Body of pancreas (tissue), 4 donors: ENCODE measurements at regions not wholly inside any gene's neighbourhood (a gene's known extent, or its start where the extent isn't known, plus 50 kb on each side); places are given as distances from the start of the nearest gene placed in this dataset.
A peak's percentile ranks its signal among the peaks of the same experiment; 100 is the strongest.

ENCODE experiments used
- ATAC-seq: fragments of 150-250 bp; one replicate; pipeline ENCODE4 v1.9.1; 2016
- DNase-seq, 4 donors: peaks; one replicate each; pipeline ENCODE4 v3.0.0-alpha.2; 2019
- H3K27ac ChIP-seq, 4 donors: fragments of 200-600 bp; sonication (generic); 1 replicate in 3 of 4; 2 replicates in 1 of 4; pipeline versions ENCODE4 v1.5.1 to v1.6.1; 2016 to 2019; ENCODE audit warnings: mild to moderate bottlenecking in 1 of 4, mixed read lengths in 1 of 4, moderate library complexity in 1 of 4
- H3K27me3 ChIP-seq, 2 donors: fragments of 200-600 bp; sonication (generic); one replicate each; pipeline ENCODE4 v1.6.0; 2016; ENCODE audit warnings: mild to moderate bottlenecking in 1 of 2
- H3K36me3 ChIP-seq, 2 donors: fragments of 200-600 bp; sonication (generic); replicated peaks in 1 of 2; 2 replicates each; pipeline ENCODE4 v1.5.1; 2016; ENCODE audit warnings: low read depth in 2 of 2; ENCODE audit not compliant: insufficient read depth in 1 of 2
- H3K4me1 ChIP-seq: fragments of 200-600 bp; sonication (generic); one replicate; pipeline ENCODE4 v1.6.0; 2016
- H3K4me3 ChIP-seq, 2 donors: fragments of 200-600 bp; sonication (generic); 1 replicate in 1 of 2; 2 replicates in 1 of 2; pipeline ENCODE4 v1.5.1; 2016 to 2019
- H3K9me3 ChIP-seq, 3 donors: fragments of 200-600 bp; sonication (generic); 1 replicate in 2 of 3; 2 replicates in 1 of 3; pipeline ENCODE4 v1.5.1; 2016
- CTCF ChIP-seq, 7 experiments: fragments of 450-650 bp in 4 of 7; fragments of 200-600 bp in 3 of 7; sonication (generic) in 3 of 7; IDR thresholded peaks; one replicate each; pipeline ENCODE4 v1.5.1; 2016 to 2019; ENCODE audit warnings: antibody characterized with exemption in 7 of 7
- POLR2A ChIP-seq, 3 donors: fragments of 450-650 bp; IDR thresholded peaks; one replicate each; pipeline ENCODE4 v1.6.1; 2016; ENCODE audit warnings: antibody characterized with exemption in 3 of 3, mild to moderate bottlenecking in 2 of 3
- WGBS, 2 donors: methylation state at CpG; one replicate each; pipeline ENCODE4 v1.1.5; 2017; 5-methylcytosine and 5-hydroxymethylcytosine counted together
- intact Hi-C: fragments of 100-400 bp; cut with DNase I; formaldehyde crosslinking; loops from one replicate; pipeline ENCODE4 v1.15.1; 2023

GRCh38 chr13:53197424-53197823, 168.8 kb downstream of the OLFM4 start:
- Histone ChIP-seq H3K4me1 (peaks cover 13% of the 10 kb centered on the region), H3K27ac (no peak overlapping the region), H3K36me3 (no peaks in the 10 kb centered on the region), H3K27me3 (peaks cover 0 to 9% of the 10 kb centered on the region in 2 donors), H3K9me3 (no peaks in the 10 kb centered on the region), H3K4me3 (no peak overlapping the region)
- WGBS, 2 donors = 44 to 45% methylated on average over 1 of the region's 1 CpG
- TF ChIP-seq CTCF (IDR thresholded peaks at IDR 0.05) = no peak
- DNase-seq (no peak), ATAC-seq (no peak)
- intact Hi-C loops = loop anchor here (10.0 kb wide), 1 partner anchor 353 kb away; the partner anchor contains the start of gene PCDH8

- no peak overlapping the region for H3K27ac ChIP-seq
- no peak overlapping the region for H3K4me3 ChIP-seq
- TF ChIP-seq POLR2A (IDR thresholded peaks at IDR 0.05) (no peak), CTCF (IDR thresholded peaks at IDR 0.05) (no peak)
- no peaks in the 10 kb centered on the region for H3K36me3 ChIP-seq
- intact Hi-C loops = loop anchor here (10.0 kb wide), 1 partner anchor 353 kb away; the partner anchor contains the start of gene PCDH8
- no peaks in the 10 kb centered on the region for H3K9me3 ChIP-seq
- peaks cover 13% of the 10 kb centered on the region for H3K4me1 ChIP-seq
- H3K27me3 ChIP-seq = peaks cover 0 to 9% of the 10 kb centered on the region in 2 donors
- 75 to 77% methylated on average over 1 of the region's 1 CpG for WGBS, 2 donors
- DNase-seq = no peak
- ATAC-seq = no peak
These were observed 169.4 kb downstream of the OLFM4 start for GRCh38 chr13:53198017-53198416.

- WGBS, 2 donors = 28 to 33% methylated on average over 4 of the region's 4 CpGs
- ATAC-seq (no peak), DNase-seq (no peak)
- Histone ChIP-seq H3K4me3 (no peak overlapping the region), H3K27me3 (peaks cover 0 to 9% of the 10 kb centered on the region in 2 donors), H3K9me3 (no peaks in the 10 kb centered on the region), H3K36me3 (no peaks in the 10 kb centered on the region), H3K27ac (no peak overlapping the region), H3K4me1 (peaks cover 13% of the 10 kb centered on the region)
- intact Hi-C loops = loop anchor here (10.0 kb wide), 1 partner anchor 354 kb away; the partner anchor contains the start of gene PCDH8
- no peak for TF ChIP-seq POLR2A (IDR thresholded peaks at IDR 0.05)
These were observed 170.1 kb downstream of the OLFM4 start for GRCh38 chr13:53198736-53199135.

- peaks cover 13% of the 10 kb centered on the region for H3K4me1 ChIP-seq
- H3K27ac ChIP-seq = no peak overlapping the region
- no peaks in the 10 kb centered on the region for H3K36me3 ChIP-seq
- intact Hi-C loops = loop anchor here (10.0 kb wide), 1 partner anchor 235 kb away; no protein-coding TSS in a partner anchor
- 70 to 75% methylated on average over 17 to 34 of the region's 34 CpGs for WGBS, 2 donors
- DNase-seq = no peak
- TF ChIP-seq CTCF (IDR thresholded peaks at IDR 0.05) = no peak
- no peak for TF ChIP-seq POLR2A (IDR thresholded peaks at IDR 0.05)
- H3K4me3 ChIP-seq = no peak overlapping the region
- H3K27me3 ChIP-seq = peaks cover 0 to 9% of the 10 kb centered on the region in 2 donors
- no peaks in the 10 kb centered on the region for H3K9me3 ChIP-seq
- ATAC-seq = no peak
These were observed 171.5 kb downstream of the OLFM4 start for GRCh38 chr13:53200075-53200474.

- DNase-seq = peak; percentile 68 to 83 (median 76)
- H3K36me3 ChIP-seq = no peaks in the 10 kb centered on the region
- peak; percentile 61 to 84 (median 69) for TF ChIP-seq CTCF (IDR thresholded peaks at IDR 0.05)
- TF ChIP-seq POLR2A (IDR thresholded peaks at IDR 0.05) = no peak
- peak; percentile 89 for ATAC-seq
- no peak overlapping the region for H3K27ac ChIP-seq
- H3K27me3 ChIP-seq = peaks cover 0 to 9% of the 10 kb centered on the region in 2 donors
- intact Hi-C loops = loop anchor here (10.0 kb wide), 1 partner anchor 236 kb away; no protein-coding TSS in a partner anchor
- no peaks in the 10 kb centered on the region for H3K9me3 ChIP-seq
- peaks cover 13% of the 10 kb centered on the region for H3K4me1 ChIP-seq
- H3K4me3 ChIP-seq = no peak overlapping the region
- 10 to 14% methylated on average over 27 to 103 of the region's 121 CpGs for WGBS, 2 donors
These were observed 172.2 kb downstream of the OLFM4 start for GRCh38 chr13:53200498-53201453.
